ENCODE measurements at regions not wholly inside any gene's neighbourhood (a gene's known extent, or its start where the extent isn't known, plus 50 kb on each side); places are given as distances from the start of the nearest gene placed in this dataset.

DNA sequence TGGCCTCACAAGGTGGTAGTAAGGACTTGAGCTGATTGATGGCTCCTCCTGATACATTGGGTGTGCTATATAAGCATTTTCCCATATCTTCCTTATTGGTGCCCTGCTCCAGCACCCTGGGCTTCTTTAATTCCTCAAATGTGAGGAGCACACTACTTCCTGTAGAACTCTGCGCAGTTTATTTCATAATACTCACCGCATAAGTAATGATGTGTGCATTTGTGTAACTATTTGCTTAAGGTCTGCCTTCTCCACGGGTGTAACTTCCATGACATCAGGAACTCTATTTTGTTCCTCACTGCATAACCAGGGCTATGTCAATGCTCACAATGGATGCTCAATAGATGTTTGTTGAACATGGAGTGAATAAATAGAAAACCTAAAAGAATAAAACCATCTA lies 392.2 kb downstream of the SEC23A start:
- no peaks in the 10 kb centered on the region for H3K4me1 ChIP-seq (ENCODE audit: insufficient read depth, low read length, poor library complexity, severe bottlenecking)
- POLR2A ChIA-PET: interaction anchor here (0.6 kb wide), 1 partner anchor 21 kb away, joined by 3 read pairs; no protein-coding TSS in a partner anchor
- CTCF ChIA-PET (ENCODE audit: unreplicated experiment): no interaction called here
- no peak for DNase-seq (ENCODE audit: low spot score)
- H3K36me3 ChIP-seq (ENCODE audit: insufficient read depth, low read length): no peaks in the 10 kb centered on the region
- no peak for TF ChIP-seq EZH2phosphoT487 (IDR thresholded peaks at IDR 0.05; ENCODE audit: borderline replicate concordance, low read depth, low read length)
- TF ChIP-seq, protein P1, sequence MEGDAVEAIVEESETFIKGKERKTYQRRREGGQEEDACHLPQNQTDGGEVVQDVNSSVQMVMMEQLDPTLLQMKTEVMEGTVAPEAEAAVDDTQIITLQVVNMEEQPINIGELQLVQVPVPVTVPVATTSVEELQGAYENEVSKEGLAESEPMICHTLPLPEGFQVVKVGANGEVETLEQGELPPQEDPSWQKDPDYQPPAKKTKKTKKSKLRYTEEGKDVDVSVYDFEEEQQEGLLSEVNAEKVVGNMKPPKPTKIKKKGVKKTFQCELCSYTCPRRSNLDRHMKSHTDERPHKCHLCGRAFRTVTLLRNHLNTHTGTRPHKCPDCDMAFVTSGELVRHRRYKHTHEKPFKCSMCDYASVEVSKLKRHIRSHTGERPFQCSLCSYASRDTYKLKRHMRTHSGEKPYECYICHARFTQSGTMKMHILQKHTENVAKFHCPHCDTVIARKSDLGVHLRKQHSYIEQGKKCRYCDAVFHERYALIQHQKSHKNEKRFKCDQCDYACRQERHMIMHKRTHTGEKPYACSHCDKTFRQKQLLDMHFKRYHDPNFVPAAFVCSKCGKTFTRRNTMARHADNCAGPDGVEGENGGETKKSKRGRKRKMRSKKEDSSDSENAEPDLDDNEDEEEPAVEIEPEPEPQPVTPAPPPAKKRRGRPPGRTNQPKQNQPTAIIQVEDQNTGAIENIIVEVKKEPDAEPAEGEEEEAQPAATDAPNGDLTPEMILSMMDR (conservative IDR thresholded peaks at IDR 0.05; ENCODE audit: low read length): no peak
- H3K79me2 ChIP-seq (ENCODE audit: insufficient read depth, low read depth, low read length): no peaks in the 10 kb centered on the region
- BruUV-seq (replicated peaks): no TSS peak
- no peaks in the 10 kb centered on the region for H3K9me3 ChIP-seq (ENCODE audit: low read length)
- H3K4me2 ChIP-seq (ENCODE audit: low read length): no peak overlapping the region
- intact Hi-C loops (cut with micrococcal nuclease; ENCODE audit: unreplicated experiment): no loop called here
- no peak overlapping the region for H3K27ac ChIP-seq (ENCODE audit: low read depth, low read length, poor library complexity, severe bottlenecking)
- no peak overlapping the region for H3K4me3 ChIP-seq (ENCODE audit: low read depth, low read length, poor library complexity, severe bottlenecking)
- no peak overlapping the region for H2AFZ ChIP-seq (ENCODE audit: low read length)
- H3K9me2 ChIP-seq (ENCODE audit: insufficient read depth, low read length): no peaks in the 10 kb centered on the region
- H4K20me1 ChIP-seq (ENCODE audit: insufficient read depth, low read length): no peaks in the 10 kb centered on the region

DNA sequence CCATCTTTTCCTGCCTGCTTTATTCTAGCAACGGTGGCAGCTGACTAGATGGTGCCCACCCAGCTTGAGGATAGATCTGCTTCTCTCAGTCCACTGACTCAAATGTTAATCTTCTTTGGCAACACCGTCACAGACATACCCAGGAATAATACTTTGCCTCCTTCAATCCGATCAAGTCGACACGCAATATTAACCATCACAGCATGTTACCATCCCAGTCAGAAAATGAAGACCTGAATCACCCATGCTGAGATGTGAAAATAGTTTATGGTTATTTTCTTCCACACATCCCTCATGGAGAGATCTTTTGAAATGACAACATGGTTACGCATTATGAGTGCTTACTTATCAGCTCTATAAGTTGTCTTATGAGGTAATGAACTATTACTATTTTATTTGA lies 392.8 kb downstream of the SEC23A start:
- Histone ChIP-seq H3K4me3 (ENCODE audit: low read depth, low read length, poor library complexity, severe bottlenecking) (no peak overlapping the region), H3K4me2 (ENCODE audit: low read length) (no peak overlapping the region), H3K9me3 (ENCODE audit: low read length) (no peaks in the 10 kb centered on the region), H4K20me1 (ENCODE audit: insufficient read depth, low read length) (no peaks in the 10 kb centered on the region), H3K9me2 (ENCODE audit: insufficient read depth, low read length) (no peaks in the 10 kb centered on the region), H2AFZ (ENCODE audit: low read length) (no peak overlapping the region), H3K79me2 (ENCODE audit: insufficient read depth, low read depth, low read length) (no peaks in the 10 kb centered on the region), H3K27ac (ENCODE audit: low read depth, low read length, poor library complexity, severe bottlenecking) (no peak overlapping the region), H3K36me3 (ENCODE audit: insufficient read depth, low read length) (no peaks in the 10 kb centered on the region), H3K4me1 (ENCODE audit: insufficient read depth, low read length, poor library complexity, severe bottlenecking) (no peaks in the 10 kb centered on the region)
- BruUV-seq (replicated peaks): no TSS peak
- intact Hi-C loops (cut with micrococcal nuclease; ENCODE audit: unreplicated experiment): no loop called here
- POLR2A ChIA-PET: interaction anchor here (0.6 kb wide), 1 partner anchor 20 kb away, joined by 3 read pairs; no protein-coding TSS in a partner anchor
- CTCF ChIA-PET (ENCODE audit: unreplicated experiment): no interaction called here
- TF ChIP-seq, protein P1 (conservative IDR thresholded peaks at IDR 0.05; ENCODE audit: low read length): no peak
- TF ChIP-seq EZH2phosphoT487 (IDR thresholded peaks at IDR 0.05; ENCODE audit: borderline replicate concordance, low read depth, low read length): no peak
- no peak for DNase-seq (ENCODE audit: low spot score)

DNA sequence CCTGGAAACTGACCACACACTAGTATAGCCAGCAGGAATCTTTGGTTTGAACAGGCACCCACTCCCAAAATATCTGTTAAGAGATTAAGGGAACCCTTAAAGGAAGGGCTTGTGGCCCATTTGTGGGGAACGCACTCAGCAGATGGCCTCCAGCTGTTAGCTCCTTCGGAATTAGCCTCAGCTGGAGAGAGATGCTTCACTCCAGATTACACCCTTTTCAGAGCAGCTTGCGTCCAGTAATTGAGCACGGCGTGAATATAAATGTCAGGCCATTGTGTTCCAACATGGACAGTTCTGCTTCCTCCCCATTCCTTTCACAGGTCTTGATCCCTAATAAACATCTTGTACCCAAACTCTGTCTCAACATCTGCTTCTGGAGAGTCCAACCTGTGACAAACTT lies 397.8 kb downstream of the SEC23A start:
- CTCF ChIA-PET (ENCODE audit: unreplicated experiment): no interaction called here
- POLR2A ChIA-PET: no interaction called here
- BruUV-seq (replicated peaks): no TSS peak
- H4K20me1 ChIP-seq (ENCODE audit: insufficient read depth, low read length): no peaks in the 10 kb centered on the region
- H3K79me2 ChIP-seq (ENCODE audit: insufficient read depth, low read depth, low read length): no peaks in the 10 kb centered on the region
- H3K9me3 ChIP-seq (ENCODE audit: low read length): no peaks in the 10 kb centered on the region
- H3K4me2 ChIP-seq (ENCODE audit: low read length): no peak overlapping the region
- H3K4me1 ChIP-seq (ENCODE audit: insufficient read depth, low read length, poor library complexity, severe bottlenecking): no peaks in the 10 kb centered on the region
- H3K4me3 ChIP-seq (ENCODE audit: low read depth, low read length, poor library complexity, severe bottlenecking): no peak overlapping the region
- H3K27ac ChIP-seq (ENCODE audit: low read depth, low read length, poor library complexity, severe bottlenecking): no peak overlapping the region
- H3K36me3 ChIP-seq (ENCODE audit: insufficient read depth, low read length): no peaks in the 10 kb centered on the region
- no peak overlapping the region for H2AFZ ChIP-seq (ENCODE audit: low read length)
- DNase-seq (ENCODE audit: low spot score): no peak
- no peak for TF ChIP-seq EZH2phosphoT487 (IDR thresholded peaks at IDR 0.05; ENCODE audit: borderline replicate concordance, low read depth, low read length)
- TF ChIP-seq, protein P1 (conservative IDR thresholded peaks at IDR 0.05; ENCODE audit: low read length): no peak
- intact Hi-C loops (cut with micrococcal nuclease; ENCODE audit: unreplicated experiment): no loop called here
- no peaks in the 10 kb centered on the region for H3K9me2 ChIP-seq (ENCODE audit: insufficient read depth, low read length)

All from OCI-LY7 (cell line).